Fibroblast of lung (primary cell): ENCODE measurements at regions not wholly inside any gene's neighbourhood (a gene's known extent, or its start where the extent isn't known, plus 50 kb on each side); places are given as distances from the start of the nearest gene placed in this dataset.

ENCODE experiments used
- EZH2 ChIP-seq: IDR thresholded peaks from 2 replicates; pipeline ENCODE4 v1.5.1; 2012; ENCODE audit warnings: low read length, control low read depth, mild to moderate bottlenecking; ENCODE audit errors: missing control alignments
- TF ChIP-seq, protein P1 (sequence below), 2 donors: IDR thresholded peaks in 1 of 2; conservative IDR thresholded peaks in 1 of 2; 1 replicate in 1 of 2; 2 replicates in 1 of 2; pipeline ENCODE4 v1.5.1; 2011 to 2012; ENCODE audit warnings: low read length in 2 of 2, control low read depth in 1 of 2, inconsistent platforms in 1 of 2, low read depth in 1 of 2, mild to moderate bottlenecking in 1 of 2

DNA sequence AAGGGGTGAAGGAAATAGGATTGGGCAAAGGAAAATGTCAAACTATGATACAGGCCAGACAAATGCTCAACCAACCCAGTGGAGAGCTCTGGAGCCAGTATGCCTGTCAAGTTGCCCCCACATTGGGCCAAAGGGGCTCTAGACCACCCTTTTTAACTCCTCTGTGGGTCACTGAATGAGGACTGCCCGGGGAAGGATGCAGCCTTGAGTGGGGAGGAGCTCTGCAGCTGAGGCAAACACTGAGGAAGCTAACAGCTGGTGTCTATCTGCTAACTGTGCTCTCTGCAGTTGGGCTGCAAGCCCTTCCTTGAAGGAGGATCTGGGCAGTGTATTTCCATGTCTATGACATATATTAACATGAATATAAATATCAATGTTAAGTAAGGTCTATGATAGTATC is 98.4 kb upstream of the PRSS16 start:
- TF ChIP-seq, protein P1, sequence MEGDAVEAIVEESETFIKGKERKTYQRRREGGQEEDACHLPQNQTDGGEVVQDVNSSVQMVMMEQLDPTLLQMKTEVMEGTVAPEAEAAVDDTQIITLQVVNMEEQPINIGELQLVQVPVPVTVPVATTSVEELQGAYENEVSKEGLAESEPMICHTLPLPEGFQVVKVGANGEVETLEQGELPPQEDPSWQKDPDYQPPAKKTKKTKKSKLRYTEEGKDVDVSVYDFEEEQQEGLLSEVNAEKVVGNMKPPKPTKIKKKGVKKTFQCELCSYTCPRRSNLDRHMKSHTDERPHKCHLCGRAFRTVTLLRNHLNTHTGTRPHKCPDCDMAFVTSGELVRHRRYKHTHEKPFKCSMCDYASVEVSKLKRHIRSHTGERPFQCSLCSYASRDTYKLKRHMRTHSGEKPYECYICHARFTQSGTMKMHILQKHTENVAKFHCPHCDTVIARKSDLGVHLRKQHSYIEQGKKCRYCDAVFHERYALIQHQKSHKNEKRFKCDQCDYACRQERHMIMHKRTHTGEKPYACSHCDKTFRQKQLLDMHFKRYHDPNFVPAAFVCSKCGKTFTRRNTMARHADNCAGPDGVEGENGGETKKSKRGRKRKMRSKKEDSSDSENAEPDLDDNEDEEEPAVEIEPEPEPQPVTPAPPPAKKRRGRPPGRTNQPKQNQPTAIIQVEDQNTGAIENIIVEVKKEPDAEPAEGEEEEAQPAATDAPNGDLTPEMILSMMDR (conservative IDR thresholded peaks at IDR 0.05 in 1 of 2, IDR thresholded peaks at IDR 0.05 in 1 of 2; ENCODE audit: low read depth in 1 of 2, low read length in 2 of 2): no peak
- TF ChIP-seq EZH2: no peak
